SK-N-SH (cell line): ENCODE measurements at regions not wholly inside any gene's neighbourhood (a gene's known extent, or its start where the extent isn't known, plus 50 kb on each side); places are given as distances from the start of the nearest gene placed in this dataset.

ENCODE experiments used
- CTCF ChIA-PET: fragments of 300-600, 350-600 bp; formaldehyde crosslinking; extraction: SDS; loops from one replicate; lab custom pipeline; 2021; lab: Yijun Ruan, JAX
- POLR2A ChIA-PET: fragments of 350-600 bp; sonication (Branson Sonifier 250); formaldehyde crosslinking; extraction: SDS; loops from one replicate; lab custom pipeline; 2020; ENCODE audit warnings: antibody characterized with exemption, inconsistent platforms; lab: Yijun Ruan, JAX
- DNase-seq: peaks from one replicate; pipeline ENCODE4 v3.0.0; 2012
- H2AFZ ChIP-seq: fragments of 200-600 bp; sonication (generic); 2 replicates; pipeline ENCODE4 v1.8.1; 2016; ENCODE audit warnings: antibody characterized with exemption, mild to moderate bottlenecking, low read depth
- H3F3A ChIP-seq: fragments of 200-600 bp; sonication (generic); replicated peaks from 2 replicates; pipeline ENCODE3; 2016; ENCODE audit warnings: antibody characterized with exemption, mild to moderate bottlenecking; ENCODE audit not compliant: insufficient read depth
- H3K27ac ChIP-seq, 2 experiments: fragments of 200-500 bp in 1 of 2; fragments of 200-600 bp in 1 of 2; sonication (Bioruptor generic) in 1 of 2; sonication (generic), shearing (Covaris generic) in 1 of 2; 2 replicates each; pipeline versions ENCODE4 v1.5.1 to v1.6.1; 2014 to 2016; ENCODE audit warnings: low read depth in 2 of 2, inconsistent platforms in 1 of 2, low read length in 1 of 2, mild to moderate bottlenecking in 1 of 2, mixed read lengths in 1 of 2
- H3K27me3 ChIP-seq: fragments of 200-600 bp; sonication (generic), shearing (Covaris generic); 2 replicates; pipeline ENCODE4 v1.6.1; 2016; ENCODE audit warnings: mixed run types; ENCODE audit not compliant: insufficient read depth
- H3K36me3 ChIP-seq, 2 experiments: fragments of 200-500 bp in 1 of 2; fragments of 200-600 bp in 1 of 2; sonication (Bioruptor generic) in 1 of 2; sonication (generic) in 1 of 2; replicated peaks in 1 of 2; 2 replicates each; pipeline versions ENCODE3 to v1.5.1; 2014 to 2016; ENCODE audit warnings: low read length in 1 of 2, mild to moderate bottlenecking in 1 of 2; ENCODE audit not compliant: insufficient read depth in 2 of 2, control insufficient read depth in 1 of 2
- H3K4me1 ChIP-seq, 2 experiments: fragments of 200-500 bp in 1 of 2; fragments of 200-600 bp in 1 of 2; sonication (Bioruptor generic) in 1 of 2; sonication (generic), shearing (Covaris generic) in 1 of 2; 2 replicates each; pipeline versions ENCODE4 v1.5.1 to v1.6.1; 2014 to 2016; ENCODE audit warnings: low read depth in 1 of 2, low read length in 1 of 2, mixed run types in 1 of 2; ENCODE audit not compliant: insufficient read depth in 2 of 2, control insufficient read depth in 1 of 2
- H3K4me2 ChIP-seq: fragments of 200-600 bp; sonication (generic), shearing (Covaris generic); 2 replicates; pipeline ENCODE4 v1.6.1; 2017; ENCODE audit warnings: mixed run types
- H3K4me3 ChIP-seq, 2 experiments: fragments of 200-500 bp in 1 of 2; fragments of 200-600 bp in 1 of 2; sonication (Bioruptor generic) in 1 of 2; sonication (generic), shearing (Covaris generic) in 1 of 2; 2 replicates each; pipeline versions ENCODE4 v1.5.1 to v1.8.1; 2014 to 2016; ENCODE audit warnings: low read depth in 2 of 2, inconsistent platforms in 1 of 2, low read length in 1 of 2, mild to moderate bottlenecking in 1 of 2, mixed read lengths in 1 of 2, moderate library complexity in 1 of 2
- H3K79me2 ChIP-seq: fragments of 200-600 bp; sonication (generic); 2 replicates; pipeline ENCODE4 v1.8.1; 2017; ENCODE audit warnings: mild to moderate bottlenecking; ENCODE audit not compliant: insufficient read depth
- H3K9ac ChIP-seq: fragments of 200-600 bp; sonication (generic); 2 replicates; pipeline ENCODE4 v1.6.1; 2017; ENCODE audit warnings: mixed run types
- H3K9me2 ChIP-seq: fragments of 200-600 bp; sonication (generic); 2 replicates; pipeline ENCODE4 v1.6.1; 2017; ENCODE audit warnings: mixed run types
- H3K9me3 ChIP-seq: fragments of 200-600 bp; sonication (generic); 2 replicates; pipeline ENCODE4 v1.6.1; 2017; ENCODE audit warnings: mixed run types, mild to moderate bottlenecking, moderate library complexity
- H4K20me1 ChIP-seq: fragments of 200-600 bp; sonication (generic); 2 replicates; pipeline ENCODE4 v1.6.1; 2017; ENCODE audit warnings: mild to moderate bottlenecking, mixed run types; ENCODE audit not compliant: insufficient read depth
- FOSL2 ChIP-seq: IDR thresholded peaks from 2 replicates; pipeline ENCODE4 v1.4.0; 2012; ENCODE audit warnings: low read depth, mild to moderate bottlenecking, moderate library complexity, borderline replicate concordance
- GABPA ChIP-seq: IDR thresholded peaks from 2 replicates; pipeline ENCODE4 v1.4.0; 2012; ENCODE audit warnings: low read depth, mild to moderate bottlenecking
- GATA2 ChIP-seq: sonication (generic); formaldehyde crosslinking; IDR thresholded peaks from 2 replicates; pipeline ENCODE4 v1.5.0; 2020; ENCODE audit warnings: mild to moderate bottlenecking, missing genetic modification reagents
- JUND ChIP-seq: IDR thresholded peaks from 2 replicates; pipeline ENCODE4 v1.4.0; 2012
- MEF2A ChIP-seq: IDR thresholded peaks from 2 replicates; pipeline ENCODE4 v1.4.0; 2012; ENCODE audit warnings: low read depth, borderline replicate concordance
- MXI1 ChIP-seq: IDR thresholded peaks from 2 replicates; pipeline ENCODE4 v1.6.1; 2012; ENCODE audit warnings: mild to moderate bottlenecking, low read depth, low read length, improper control_type of control experiment
- NFIC ChIP-seq: IDR thresholded peaks from 2 replicates; pipeline ENCODE4 v1.4.0; 2012; ENCODE audit warnings: borderline replicate concordance
- NRF1 ChIP-seq: IDR thresholded peaks from 2 replicates; pipeline ENCODE4 v1.6.1; 2012; ENCODE audit warnings: low read depth, mild to moderate bottlenecking, low read length
- POLR2AphosphoS5 ChIP-seq: IDR thresholded peaks from 2 replicates; pipeline ENCODE4 v1.6.1; 2012; ENCODE audit warnings: low read depth, low read length
- RAD21 ChIP-seq: IDR thresholded peaks from 2 replicates; pipeline ENCODE4 v1.6.1; 2012; ENCODE audit warnings: mild to moderate bottlenecking, low read length
- RCOR1 ChIP-seq: fragments of 150-350 bp; IDR thresholded peaks from 2 replicates; pipeline ENCODE4 v1.6.1; 2017; ENCODE audit warnings: antibody characterized with exemption, low read length
- RFX5 ChIP-seq: IDR thresholded peaks from 2 replicates; pipeline ENCODE4 v1.6.1; 2012; ENCODE audit warnings: mild to moderate bottlenecking, improper control_type of control experiment, low read length
- RXRA ChIP-seq: IDR thresholded peaks from 2 replicates; pipeline ENCODE4 v1.4.0; 2012; ENCODE audit warnings: low read depth, mild to moderate bottlenecking, borderline replicate concordance
- WGBS: methylation state at CpG from one replicate; pipeline ENCODE4 v1.1.6; 2017; ENCODE audit warnings: low lambda C conversion rate; 5-methylcytosine and 5-hydroxymethylcytosine counted together
- TF ChIP-seq, protein P1 (sequence below): fragments of 200-600 bp; sonication (generic); IDR thresholded peaks from 2 replicates; pipeline ENCODE4 v1.6.1; 2017; ENCODE audit warnings: antibody characterized with exemption, mild to moderate bottlenecking, moderate library complexity
- TF ChIP-seq, protein P2 (sequence below): IDR thresholded peaks from 2 replicates; pipeline ENCODE4 v1.4.0; 2012; ENCODE audit warnings: low read depth
- TF ChIP-seq, protein P3 (sequence below): fragments of 150-350 bp; IDR thresholded peaks from 2 replicates; pipeline ENCODE4 v1.6.1; 2016; ENCODE audit warnings: mild to moderate bottlenecking, low read depth, low read length
- TF ChIP-seq, protein P4 (sequence below): fragments of 150-350 bp; IDR thresholded peaks from 2 replicates; pipeline ENCODE4 v1.6.1; 2017; ENCODE audit warnings: antibody characterized with exemption, low read length, low read depth, borderline replicate concordance

DNA sequence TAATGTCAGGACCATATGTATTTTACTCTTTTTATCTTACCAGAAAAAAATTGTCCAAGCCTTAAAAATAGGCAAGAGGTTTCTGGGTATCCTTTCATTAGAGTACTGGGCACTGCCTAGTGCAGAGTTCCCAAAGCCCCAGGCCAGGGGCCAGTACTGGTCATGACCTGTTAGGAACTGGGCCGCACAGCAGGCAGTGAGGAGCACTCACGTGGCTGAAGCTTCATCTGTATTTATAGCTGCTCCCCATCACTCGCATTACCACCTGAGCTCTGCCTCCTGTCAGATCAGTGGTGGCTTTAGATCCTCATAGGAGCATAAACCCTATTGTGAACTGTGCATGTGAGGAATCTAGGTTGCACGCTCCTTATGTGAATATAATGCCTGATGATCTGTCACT lies 632.9 kb downstream of the UTRN start:
- Histone ChIP-seq H3K9me2 (no peaks in the 10 kb centered on the region), H2AFZ (no peak overlapping the region), H3K4me2 (no peak overlapping the region), H3K27me3 (no peaks in the 10 kb centered on the region), H4K20me1 (no peaks in the 10 kb centered on the region), H3K9me3 (no peaks in the 10 kb centered on the region), H3F3A (no peaks in the 10 kb centered on the region), H3K9ac (no peak overlapping the region), H3K79me2 (no peaks in the 10 kb centered on the region), H3K4me3 (no peak overlapping the region), H3K36me3 (no peaks in the 10 kb centered on the region), H3K27ac (no peak overlapping the region), H3K4me1 (peaks cover 0 to 15% of the 10 kb centered on the region in 2 experiments; a peak in 3 of 4 replicates)
- ChIA-PET POLR2A (no interaction called here), CTCF (interaction anchor here (1.5 kb wide), 1 partner anchor 332 kb away, joined by 5 read pairs; no protein-coding TSS in a partner anchor)
- WGBS = 65% methylated on average over 4 of the region's 4 CpGs
- no peak for DNase-seq
- TF ChIP-seq RAD21 = no peak
- no peak for TF ChIP-seq RFX5
- no peak for TF ChIP-seq RCOR1
- no peak for TF ChIP-seq MXI1
- no peak for TF ChIP-seq GATA2
- TF ChIP-seq NFIC = no peak
- TF ChIP-seq NRF1 = no peak
- TF ChIP-seq RXRA = no peak
- TF ChIP-seq, protein P1, sequence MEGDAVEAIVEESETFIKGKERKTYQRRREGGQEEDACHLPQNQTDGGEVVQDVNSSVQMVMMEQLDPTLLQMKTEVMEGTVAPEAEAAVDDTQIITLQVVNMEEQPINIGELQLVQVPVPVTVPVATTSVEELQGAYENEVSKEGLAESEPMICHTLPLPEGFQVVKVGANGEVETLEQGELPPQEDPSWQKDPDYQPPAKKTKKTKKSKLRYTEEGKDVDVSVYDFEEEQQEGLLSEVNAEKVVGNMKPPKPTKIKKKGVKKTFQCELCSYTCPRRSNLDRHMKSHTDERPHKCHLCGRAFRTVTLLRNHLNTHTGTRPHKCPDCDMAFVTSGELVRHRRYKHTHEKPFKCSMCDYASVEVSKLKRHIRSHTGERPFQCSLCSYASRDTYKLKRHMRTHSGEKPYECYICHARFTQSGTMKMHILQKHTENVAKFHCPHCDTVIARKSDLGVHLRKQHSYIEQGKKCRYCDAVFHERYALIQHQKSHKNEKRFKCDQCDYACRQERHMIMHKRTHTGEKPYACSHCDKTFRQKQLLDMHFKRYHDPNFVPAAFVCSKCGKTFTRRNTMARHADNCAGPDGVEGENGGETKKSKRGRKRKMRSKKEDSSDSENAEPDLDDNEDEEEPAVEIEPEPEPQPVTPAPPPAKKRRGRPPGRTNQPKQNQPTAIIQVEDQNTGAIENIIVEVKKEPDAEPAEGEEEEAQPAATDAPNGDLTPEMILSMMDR = no peak
- TF ChIP-seq, protein P2, sequence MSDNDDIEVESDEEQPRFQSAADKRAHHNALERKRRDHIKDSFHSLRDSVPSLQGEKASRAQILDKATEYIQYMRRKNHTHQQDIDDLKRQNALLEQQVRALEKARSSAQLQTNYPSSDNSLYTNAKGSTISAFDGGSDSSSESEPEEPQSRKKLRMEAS = no peak
- TF ChIP-seq FOSL2 = no peak
- TF ChIP-seq GABPA = no peak
- TF ChIP-seq, protein P3, sequence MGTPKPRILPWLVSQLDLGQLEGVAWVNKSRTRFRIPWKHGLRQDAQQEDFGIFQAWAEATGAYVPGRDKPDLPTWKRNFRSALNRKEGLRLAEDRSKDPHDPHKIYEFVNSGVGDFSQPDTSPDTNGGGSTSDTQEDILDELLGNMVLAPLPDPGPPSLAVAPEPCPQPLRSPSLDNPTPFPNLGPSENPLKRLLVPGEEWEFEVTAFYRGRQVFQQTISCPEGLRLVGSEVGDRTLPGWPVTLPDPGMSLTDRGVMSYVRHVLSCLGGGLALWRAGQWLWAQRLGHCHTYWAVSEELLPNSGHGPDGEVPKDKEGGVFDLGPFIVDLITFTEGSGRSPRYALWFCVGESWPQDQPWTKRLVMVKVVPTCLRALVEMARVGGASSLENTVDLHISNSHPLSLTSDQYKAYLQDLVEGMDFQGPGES = no peak
- no peak for TF ChIP-seq POLR2AphosphoS5
- TF ChIP-seq, protein P4, sequence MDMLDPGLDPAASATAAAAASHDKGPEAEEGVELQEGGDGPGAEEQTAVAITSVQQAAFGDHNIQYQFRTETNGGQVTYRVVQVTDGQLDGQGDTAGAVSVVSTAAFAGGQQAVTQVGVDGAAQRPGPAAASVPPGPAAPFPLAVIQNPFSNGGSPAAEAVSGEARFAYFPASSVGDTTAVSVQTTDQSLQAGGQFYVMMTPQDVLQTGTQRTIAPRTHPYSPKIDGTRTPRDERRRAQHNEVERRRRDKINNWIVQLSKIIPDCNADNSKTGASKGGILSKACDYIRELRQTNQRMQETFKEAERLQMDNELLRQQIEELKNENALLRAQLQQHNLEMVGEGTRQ = no peak
- TF ChIP-seq JUND = no peak
- no peak for TF ChIP-seq MEF2A
